Forelimb muscle (tissue), 1 donor: ENCODE measurements at regions not wholly inside any gene's neighbourhood (a gene's known extent, or its start where the extent isn't known, plus 50 kb on each side); places are given as distances from the start of the nearest gene placed in this dataset.

Source experiments
- DNase-seq: peaks from one replicate; pipeline ENCODE4 v3.0.0-alpha.2; 2013; ENCODE audit warnings: low read depth

- no peak for DNase-seq
Observed at GRCh38 chr7:98679741-98680140, 62.7 kb downstream of the NPTX2 start.

GRCh38 chr7:98681511-98681910 lies 64.4 kb downstream of the NPTX2 start:
- DNase-seq: no peak

GRCh38 chr7:98681951-98682350 lies 64.9 kb downstream of the NPTX2 start:
- no peak for DNase-seq

GRCh38 chr7:98683514-98683913 lies 66.4 kb downstream of the NPTX2 start:
- no peak for DNase-seq

GRCh38 chr7:98685541-98685940 lies 68.5 kb downstream of the NPTX2 start:
- no peak for DNase-seq

- no peak for DNase-seq
Observed at GRCh38 chr7:98686466-98687080, 69.5 kb downstream of the NPTX2 start.

GRCh38 chr7:98687111-98687751 lies 70.1 kb downstream of the NPTX2 start:
- DNase-seq: no peak

- DNase-seq: no peak
Observed at GRCh38 chr7:98691619-98692018, 74.5 kb downstream of the NPTX2 start.

- no peak for DNase-seq
Observed at GRCh38 chr7:98697083-98697482, 80.0 kb downstream of the NPTX2 start.

- no peak for DNase-seq
Observed at GRCh38 chr7:98697485-98698240, 80.6 kb downstream of the NPTX2 start.

- no peak for DNase-seq
Observed at GRCh38 chr7:98698976-98699375, 81.9 kb downstream of the NPTX2 start.

- no peak for DNase-seq
Observed at GRCh38 chr7:98700533-98700932, 83.4 kb downstream of the NPTX2 start.

- no peak for DNase-seq
Observed at GRCh38 chr7:98701372-98701771, 84.3 kb downstream of the NPTX2 start.

- no peak for DNase-seq
Observed at GRCh38 chr7:98702021-98702420, 84.9 kb downstream of the NPTX2 start.

- no peak for DNase-seq
Observed at GRCh38 chr7:98703916-98704315, 86.8 kb downstream of the NPTX2 start.

GRCh38 chr7:98705626-98706025 lies 88.5 kb downstream of the NPTX2 start:
- no peak for DNase-seq

- no peak for DNase-seq
Observed at GRCh38 chr7:98707076-98707475, 90.0 kb downstream of the NPTX2 start.

- DNase-seq: no peak
Observed at GRCh38 chr7:98711945-98712344, 94.9 kb downstream of the NPTX2 start.

GRCh38 chr7:98713165-98713810 lies 96.2 kb downstream of the NPTX2 start:
- DNase-seq: no peak

GRCh38 chr7:98719396-98719795 lies 102.3 kb downstream of the NPTX2 start:
- no peak for DNase-seq

GRCh38 chr7:98722402-98722801 lies 105.3 kb downstream of the NPTX2 start:
- no peak for DNase-seq

GRCh38 chr7:98724591-98724990 lies 107.5 kb downstream of the NPTX2 start:
- DNase-seq: no peak
